ENCODE measurements at regions not wholly inside any gene's neighbourhood (a gene's known extent, or its start where the extent isn't known, plus 50 kb on each side); places are given as distances from the start of the nearest gene placed in this dataset.

DNA sequence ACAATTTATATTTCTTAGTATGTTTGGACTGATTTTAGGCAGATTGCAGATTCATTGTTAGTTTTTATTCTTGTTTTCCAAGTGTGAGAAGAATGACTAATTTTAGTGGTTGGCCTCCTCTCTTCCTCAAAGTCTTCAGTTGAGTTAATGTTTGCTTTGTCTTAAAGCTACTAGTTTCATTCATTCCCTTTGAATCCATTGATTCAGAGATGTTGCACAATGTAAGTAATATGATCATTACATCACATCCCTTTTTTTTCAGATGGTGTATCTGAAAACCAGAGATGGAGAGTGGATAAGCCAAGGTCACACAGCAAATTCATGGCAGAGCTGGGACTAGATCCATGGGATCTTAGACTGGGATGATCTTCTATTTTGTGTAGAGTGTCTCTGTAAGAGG is 577.5 kb downstream of the BCL11B start:
- Histone ChIP-seq H3K27ac (ENCODE audit: low read depth in 2 of 2, low read length in 2 of 2) (no peak overlapping the region), H3K27me3 (ENCODE audit: control insufficient read depth in 2 of 2, insufficient read depth in 2 of 2, low read length in 2 of 2) (no peaks in the 10 kb centered on the region), H3K4me3 (ENCODE audit: low read length in 2 of 2) (no peak overlapping the region), H3K9me3 (ENCODE audit: control insufficient read depth in 2 of 2, low read length in 2 of 2) (no peaks in the 10 kb centered on the region), H3K4me1 (ENCODE audit: control insufficient read depth in 2 of 2, insufficient read depth in 2 of 2, low read length in 2 of 2) (no peaks in the 10 kb centered on the region), H3K36me3 (ENCODE audit: control insufficient read depth in 2 of 2, insufficient read depth in 2 of 2, low read length in 2 of 2) (no peaks in the 10 kb centered on the region), H3K9ac (ENCODE audit: low read depth in 1 of 2, low read length in 2 of 2) (no peak overlapping the region)

DNA sequence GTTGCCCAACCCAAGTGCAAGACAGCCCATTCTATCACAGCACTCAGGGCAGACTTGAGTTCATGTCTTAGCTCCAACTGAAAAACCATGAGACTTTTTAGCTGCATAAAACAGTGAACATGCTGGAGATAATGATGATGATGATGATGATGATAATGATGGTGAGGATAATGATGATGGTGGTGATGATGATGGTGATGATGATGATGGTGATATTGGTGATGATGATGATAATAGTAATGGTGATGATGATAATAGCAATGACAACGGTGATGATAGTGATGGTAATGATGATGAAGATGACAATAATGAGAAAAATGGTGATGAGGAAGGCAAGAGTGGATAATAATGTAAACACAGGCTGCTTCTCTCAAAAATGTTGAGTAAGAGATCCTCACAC is 576.2 kb downstream of the BCL11B start:
- Histone ChIP-seq H3K4me1 (ENCODE audit: control insufficient read depth in 2 of 2, insufficient read depth in 2 of 2, low read length in 2 of 2) (no peaks in the 10 kb centered on the region), H3K27me3 (ENCODE audit: control insufficient read depth in 2 of 2, insufficient read depth in 2 of 2, low read length in 2 of 2) (no peaks in the 10 kb centered on the region), H3K4me3 (ENCODE audit: low read length in 2 of 2) (no peak overlapping the region), H3K27ac (ENCODE audit: low read depth in 2 of 2, low read length in 2 of 2) (no peak overlapping the region), H3K9me3 (ENCODE audit: control insufficient read depth in 2 of 2, low read length in 2 of 2) (no peaks in the 10 kb centered on the region), H3K36me3 (ENCODE audit: control insufficient read depth in 2 of 2, insufficient read depth in 2 of 2, low read length in 2 of 2) (no peaks in the 10 kb centered on the region), H3K9ac (ENCODE audit: low read depth in 1 of 2, low read length in 2 of 2) (no peak overlapping the region)

DNA sequence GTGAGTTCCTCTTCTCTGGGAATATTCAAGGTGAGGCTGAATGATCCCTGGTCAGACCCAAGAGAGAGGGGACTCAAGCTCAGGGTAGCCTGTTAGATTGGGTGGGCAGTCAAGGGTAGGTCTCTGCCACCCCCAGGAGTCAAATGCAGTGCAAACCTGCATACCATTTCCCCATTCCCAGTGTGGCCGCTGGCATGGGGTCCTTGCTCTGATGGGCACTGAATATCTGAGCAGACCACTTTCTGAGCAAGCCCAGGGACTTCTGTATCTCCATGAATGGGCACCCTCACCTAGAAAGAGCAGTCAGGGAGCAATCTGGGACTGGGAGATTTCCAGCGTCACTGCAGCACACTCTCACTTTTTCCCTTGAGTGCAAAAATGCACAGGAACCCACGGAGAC is 573.7 kb downstream of the BCL11B start:
- Histone ChIP-seq H3K4me1 (ENCODE audit: control insufficient read depth in 2 of 2, insufficient read depth in 2 of 2, low read length in 2 of 2) (no peaks in the 10 kb centered on the region), H3K9ac (ENCODE audit: low read depth in 1 of 2, low read length in 2 of 2) (no peak overlapping the region), H3K36me3 (ENCODE audit: control insufficient read depth in 2 of 2, insufficient read depth in 2 of 2, low read length in 2 of 2) (no peaks in the 10 kb centered on the region), H3K4me3 (ENCODE audit: low read length in 2 of 2) (no peak overlapping the region), H3K27ac (ENCODE audit: low read depth in 2 of 2, low read length in 2 of 2) (no peak overlapping the region), H3K27me3 (ENCODE audit: control insufficient read depth in 2 of 2, insufficient read depth in 2 of 2, low read length in 2 of 2) (no peaks in the 10 kb centered on the region), H3K9me3 (ENCODE audit: control insufficient read depth in 2 of 2, low read length in 2 of 2) (no peaks in the 10 kb centered on the region)

GRCh38 chr14:98700748-98701147 is 571.2 kb downstream of the BCL11B start:
- Histone ChIP-seq H3K27me3 (ENCODE audit: control insufficient read depth in 2 of 2, insufficient read depth in 2 of 2, low read length in 2 of 2) (no peaks in the 10 kb centered on the region), H3K4me3 (ENCODE audit: low read length in 2 of 2) (no peak overlapping the region), H3K9ac (ENCODE audit: low read depth in 1 of 2, low read length in 2 of 2) (no peak overlapping the region), H3K9me3 (ENCODE audit: control insufficient read depth in 2 of 2, low read length in 2 of 2) (no peaks in the 10 kb centered on the region), H3K4me1 (ENCODE audit: control insufficient read depth in 2 of 2, insufficient read depth in 2 of 2, low read length in 2 of 2) (no peaks in the 10 kb centered on the region), H3K27ac (ENCODE audit: low read depth in 2 of 2, low read length in 2 of 2) (no peak overlapping the region), H3K36me3 (ENCODE audit: control insufficient read depth in 2 of 2, insufficient read depth in 2 of 2, low read length in 2 of 2) (no peaks in the 10 kb centered on the region)

- Histone ChIP-seq H3K27me3 (ENCODE audit: control insufficient read depth in 2 of 2, insufficient read depth in 2 of 2, low read length in 2 of 2) (no peaks in the 10 kb centered on the region), H3K9me3 (ENCODE audit: control insufficient read depth in 2 of 2, low read length in 2 of 2) (no peaks in the 10 kb centered on the region), H3K27ac (ENCODE audit: low read depth in 2 of 2, low read length in 2 of 2) (no peak overlapping the region), H3K4me3 (ENCODE audit: low read length in 2 of 2) (no peak overlapping the region), H3K36me3 (ENCODE audit: control insufficient read depth in 2 of 2, insufficient read depth in 2 of 2, low read length in 2 of 2) (no peaks in the 10 kb centered on the region), H3K4me1 (ENCODE audit: control insufficient read depth in 2 of 2, insufficient read depth in 2 of 2, low read length in 2 of 2) (no peaks in the 10 kb centered on the region), H3K9ac (ENCODE audit: low read depth in 1 of 2, low read length in 2 of 2) (no peak overlapping the region)
These were observed 570.6 kb downstream of the BCL11B start for GRCh38 chr14:98701377-98701776.

GRCh38 chr14:98704441-98704840 is 567.6 kb downstream of the BCL11B start:
- Histone ChIP-seq H3K27me3 (ENCODE audit: control insufficient read depth in 2 of 2, insufficient read depth in 2 of 2, low read length in 2 of 2) (no peaks in the 10 kb centered on the region), H3K36me3 (ENCODE audit: control insufficient read depth in 2 of 2, insufficient read depth in 2 of 2, low read length in 2 of 2) (no peaks in the 10 kb centered on the region), H3K9me3 (ENCODE audit: control insufficient read depth in 2 of 2, low read length in 2 of 2) (no peaks in the 10 kb centered on the region), H3K4me3 (ENCODE audit: low read length in 2 of 2) (no peak overlapping the region), H3K4me1 (ENCODE audit: control insufficient read depth in 2 of 2, insufficient read depth in 2 of 2, low read length in 2 of 2) (no peaks in the 10 kb centered on the region), H3K27ac (ENCODE audit: low read depth in 2 of 2, low read length in 2 of 2) (no peak overlapping the region), H3K9ac (ENCODE audit: low read depth in 1 of 2, low read length in 2 of 2) (no peak overlapping the region)

GRCh38 chr14:98705871-98706300 is 566.1 kb downstream of the BCL11B start:
- Histone ChIP-seq H3K9ac (ENCODE audit: low read depth in 1 of 2, low read length in 2 of 2) (no peak overlapping the region), H3K36me3 (ENCODE audit: control insufficient read depth in 2 of 2, insufficient read depth in 2 of 2, low read length in 2 of 2) (no peaks in the 10 kb centered on the region), H3K27ac (ENCODE audit: low read depth in 2 of 2, low read length in 2 of 2) (no peak overlapping the region), H3K27me3 (ENCODE audit: control insufficient read depth in 2 of 2, insufficient read depth in 2 of 2, low read length in 2 of 2) (no peaks in the 10 kb centered on the region), H3K4me1 (ENCODE audit: control insufficient read depth in 2 of 2, insufficient read depth in 2 of 2, low read length in 2 of 2) (no peaks in the 10 kb centered on the region), H3K9me3 (ENCODE audit: control insufficient read depth in 2 of 2, low read length in 2 of 2) (no peaks in the 10 kb centered on the region), H3K4me3 (ENCODE audit: low read length in 2 of 2) (no peak overlapping the region)

DNA sequence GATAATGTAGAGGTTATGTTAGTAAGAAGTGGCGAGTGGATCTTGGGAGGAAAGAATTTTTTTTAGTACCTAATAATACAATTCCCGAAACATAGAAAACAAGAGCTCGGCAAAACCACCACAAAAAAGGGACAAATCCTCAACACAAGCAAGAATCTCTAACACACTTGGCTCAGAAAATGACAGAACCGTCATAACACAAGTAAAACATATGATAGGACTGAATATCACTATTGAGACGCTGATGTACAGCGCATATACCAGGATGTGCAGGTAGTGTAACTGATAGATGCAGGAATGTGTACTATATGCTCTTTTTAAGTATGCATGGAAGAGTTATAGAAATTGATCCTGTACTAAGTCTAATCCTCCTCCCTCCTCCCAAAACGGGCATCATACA is 564.5 kb downstream of the BCL11B start:
- no peak overlapping the region for H3K4me3 ChIP-seq (ENCODE audit: low read length in 2 of 2)
- no peaks in the 10 kb centered on the region for H3K9me3 ChIP-seq (ENCODE audit: control insufficient read depth in 2 of 2, low read length in 2 of 2)
- H3K36me3 ChIP-seq (ENCODE audit: control insufficient read depth in 2 of 2, insufficient read depth in 2 of 2, low read length in 2 of 2): no peaks in the 10 kb centered on the region
- no peak overlapping the region for H3K27ac ChIP-seq (ENCODE audit: low read depth in 2 of 2, low read length in 2 of 2)
- H3K9ac ChIP-seq (ENCODE audit: low read depth in 1 of 2, low read length in 2 of 2): no peak overlapping the region
- H3K27me3 ChIP-seq (ENCODE audit: control insufficient read depth in 2 of 2, insufficient read depth in 2 of 2, low read length in 2 of 2): no peaks in the 10 kb centered on the region
- H3K4me1 ChIP-seq (ENCODE audit: control insufficient read depth in 2 of 2, insufficient read depth in 2 of 2, low read length in 2 of 2): no peaks in the 10 kb centered on the region

DNA sequence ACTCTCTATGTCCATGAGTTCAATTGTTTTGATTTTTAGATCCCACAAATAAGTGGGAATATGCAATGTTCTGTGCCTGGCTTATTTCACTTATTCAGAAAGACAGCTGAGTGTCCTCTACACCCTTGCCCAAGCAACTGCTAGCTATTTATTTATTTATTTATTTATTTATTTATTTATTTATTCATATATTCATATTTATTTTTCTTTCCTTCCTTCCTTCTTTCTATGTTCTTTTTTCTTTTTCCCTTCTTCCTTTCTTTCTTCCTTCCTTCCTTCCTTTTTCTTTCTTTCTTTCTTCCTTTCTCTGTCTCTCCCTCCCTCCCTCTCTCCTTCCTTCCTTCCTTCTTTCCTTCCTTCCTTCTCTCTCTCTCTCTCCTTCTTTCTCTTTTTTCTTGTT is 563.4 kb downstream of the BCL11B start:
- no peak overlapping the region for H3K4me3 ChIP-seq (ENCODE audit: low read length in 2 of 2)
- H3K9me3 ChIP-seq (ENCODE audit: control insufficient read depth in 2 of 2, low read length in 2 of 2): no peaks in the 10 kb centered on the region
- no peaks in the 10 kb centered on the region for H3K27me3 ChIP-seq (ENCODE audit: control insufficient read depth in 2 of 2, insufficient read depth in 2 of 2, low read length in 2 of 2)
- H3K9ac ChIP-seq (ENCODE audit: low read depth in 1 of 2, low read length in 2 of 2): no peak overlapping the region
- H3K27ac ChIP-seq (ENCODE audit: low read depth in 2 of 2, low read length in 2 of 2): no peak overlapping the region
- H3K36me3 ChIP-seq (ENCODE audit: control insufficient read depth in 2 of 2, insufficient read depth in 2 of 2, low read length in 2 of 2): no peaks in the 10 kb centered on the region
- H3K4me1 ChIP-seq (ENCODE audit: control insufficient read depth in 2 of 2, insufficient read depth in 2 of 2, low read length in 2 of 2): no peaks in the 10 kb centered on the region

GRCh38 chr14:98711453-98711852 is 560.5 kb downstream of the BCL11B start:
- no peaks in the 10 kb centered on the region for H3K36me3 ChIP-seq (ENCODE audit: control insufficient read depth in 2 of 2, insufficient read depth in 2 of 2, low read length in 2 of 2)
- no peak overlapping the region for H3K27ac ChIP-seq (ENCODE audit: low read depth in 2 of 2, low read length in 2 of 2)
- H3K27me3 ChIP-seq (ENCODE audit: control insufficient read depth in 2 of 2, insufficient read depth in 2 of 2, low read length in 2 of 2): no peaks in the 10 kb centered on the region
- no peaks in the 10 kb centered on the region for H3K9me3 ChIP-seq (ENCODE audit: control insufficient read depth in 2 of 2, low read length in 2 of 2)
- no peak overlapping the region for H3K9ac ChIP-seq (ENCODE audit: low read depth in 1 of 2, low read length in 2 of 2)
- no peaks in the 10 kb centered on the region for H3K4me1 ChIP-seq (ENCODE audit: control insufficient read depth in 2 of 2, insufficient read depth in 2 of 2, low read length in 2 of 2)
- H3K4me3 ChIP-seq (ENCODE audit: low read length in 2 of 2): no peak overlapping the region

Measured in mucosa of rectum (tissue), 2 donors.